Natural killer cell (primary cell): ENCODE measurements at regions not wholly inside any gene's neighbourhood (a gene's known extent, or its start where the extent isn't known, plus 50 kb on each side); places are given as distances from the start of the nearest gene placed in this dataset.

ENCODE experiments used
- ATAC-seq, 3 donors: fragments of 150-1000 bp in 2 of 3; fragments of 200-7000 bp in 1 of 3; cut with Tn5 transposase; 1 replicate in 1 of 3; 2 replicates in 2 of 3; pipeline ENCODE4 v1.10.0; 2021; ENCODE audit warnings: mild to moderate bottlenecking in 2 of 3, moderate library complexity in 2 of 3
- DNase-seq, 2 donors: peaks; one replicate each; pipeline versions ENCODE4 v3.0.0 to v3.0.0-alpha.2; 2013 to 2021; ENCODE audit warnings: mixed read lengths in 1 of 2
- H3K27ac ChIP-seq: one replicate; pipeline ENCODE4 v1.5.1; 2013; ENCODE audit warnings: mild to moderate bottlenecking, low read length
- H3K27me3 ChIP-seq: one replicate; pipeline ENCODE4 v1.6.1; 2013; ENCODE audit warnings: low read length; ENCODE audit not compliant: control insufficient read depth, insufficient read depth
- H3K36me3 ChIP-seq: one replicate; pipeline ENCODE4 v1.6.1; 2013; ENCODE audit warnings: low read length; ENCODE audit not compliant: control insufficient read depth, insufficient read depth
- H3K4me1 ChIP-seq: one replicate; pipeline ENCODE4 v1.6.1; 2013; ENCODE audit warnings: low read length; ENCODE audit not compliant: control insufficient read depth, insufficient read depth
- H3K4me3 ChIP-seq: one replicate; pipeline ENCODE4 v1.5.1; 2013; ENCODE audit warnings: low read length
- H3K9me3 ChIP-seq: one replicate; pipeline ENCODE4 v1.6.1; 2013; ENCODE audit warnings: low read length; ENCODE audit not compliant: control insufficient read depth, insufficient read depth
- H3K27ac Mint-ChIP-seq, 2 donors: one replicate each; pipeline ENCODE4 v1.8.0; 2022; ENCODE audit warnings: mild to moderate bottlenecking in 2 of 2, mixed read lengths in 2 of 2, moderate library complexity in 1 of 2
- H3K27me3 Mint-ChIP-seq, 2 donors: one replicate each; pipeline ENCODE4 v1.8.0; 2022; ENCODE audit warnings: low read depth in 2 of 2, mixed read lengths in 2 of 2
- H3K36me3 Mint-ChIP-seq: one replicate; pipeline ENCODE4 v1.8.0; 2022; ENCODE audit warnings: mixed read lengths
- H3K4me1 Mint-ChIP-seq, 2 donors: one replicate each; pipeline ENCODE4 v1.8.0; 2022; ENCODE audit warnings: mixed read lengths in 2 of 2
- H3K4me3 Mint-ChIP-seq: one replicate; pipeline ENCODE4 v1.8.0; 2022; ENCODE audit warnings: mild to moderate bottlenecking, moderate library complexity, mixed read lengths
- H3K9me3 Mint-ChIP-seq, 2 donors: one replicate each; pipeline ENCODE4 v1.8.0; 2022; ENCODE audit warnings: mixed read lengths in 2 of 2
- CTCF ChIP-seq: fragments of 200-600 bp; IDR thresholded peaks from one replicate; pipeline ENCODE4 v1.8.0; 2022; ENCODE audit warnings: antibody characterized with exemption
- WGBS: methylation state at CpG from one replicate; pipeline ENCODE4 v1.1.7; 2013; ENCODE audit warnings: missing lambda C conversion rate; ENCODE audit not compliant: insufficient coverage; 5-methylcytosine and 5-hydroxymethylcytosine counted together
- intact Hi-C: fragments of 100-400 bp; cut with micrococcal nuclease; formaldehyde crosslinking; loops from one replicate; pipeline ENCODE4 v1.14.2; 2022

- Histone ChIP-seq H3K36me3 (no peaks in the 10 kb centered on the region), H3K9me3 (no peaks in the 10 kb centered on the region)
- intact Hi-C loops = no loop called here
Measured at GRCh38 chrX:111010111-111010510, 85.9 kb upstream of the PAK3 start.

GRCh38 chrX:111009256-111009655 lies 86.7 kb upstream of the PAK3 start:
- intact Hi-C loops = no loop called here
- Histone ChIP-seq H3K27ac (no peak overlapping the region), H3K27me3 (no peaks in the 10 kb centered on the region), H3K36me3 (no peaks in the 10 kb centered on the region), H3K9me3 (no peaks in the 10 kb centered on the region), H3K4me3 (no peak overlapping the region), H3K4me1 (no peaks in the 10 kb centered on the region)
- ATAC-seq (no peak), DNase-seq (no peak)
- Mint-ChIP-seq H3K4me3 (no peak overlapping the region), H3K9me3 (no peaks in the 10 kb centered on the region), H3K36me3 (no peaks in the 10 kb centered on the region), H3K27ac (no peak overlapping the region), H3K4me1 (no peaks in the 10 kb centered on the region), H3K27me3 (peaks cover 0 to 14% of the 10 kb centered on the region in 2 donors)
- 53% methylated on average over 3 of the region's 3 CpGs for WGBS
- no peak for TF ChIP-seq CTCF

More at GRCh38 chrX:111010111-111010510, 85.9 kb upstream of the PAK3 start:
- H3K27me3 ChIP-seq = no peaks in the 10 kb centered on the region
- H3K4me3 ChIP-seq = no peak overlapping the region
- Mint-ChIP-seq H3K4me3 (no peak overlapping the region), H3K27me3 (peaks cover 0 to 15% of the 10 kb centered on the region in 2 donors), H3K4me1 (no peaks in the 10 kb centered on the region), H3K9me3 (no peaks in the 10 kb centered on the region), H3K27ac (no peak overlapping the region), H3K36me3 (no peaks in the 10 kb centered on the region)
- H3K27ac ChIP-seq = no peak overlapping the region
- H3K4me1 ChIP-seq = no peaks in the 10 kb centered on the region
- ATAC-seq (no peak), DNase-seq (no peak)
- no peak for TF ChIP-seq CTCF
- 20% methylated on average over 1 of the region's 3 CpGs for WGBS

- no peak for DNase-seq
- ATAC-seq = no peak
- Mint-ChIP-seq H3K9me3 (no peaks in the 10 kb centered on the region), H3K27me3 (peaks cover 0 to 14% of the 10 kb centered on the region in 2 donors), H3K4me3 (no peak overlapping the region), H3K27ac (no peak overlapping the region), H3K4me1 (no peaks in the 10 kb centered on the region), H3K36me3 (no peaks in the 10 kb centered on the region)
- no peaks in the 10 kb centered on the region for H3K36me3 ChIP-seq
- intact Hi-C loops = no loop called here
- no peak overlapping the region for H3K27ac ChIP-seq
- H3K27me3 ChIP-seq = no peaks in the 10 kb centered on the region
- no peak overlapping the region for H3K4me3 ChIP-seq
- no peak for TF ChIP-seq CTCF
- WGBS = 80% methylated on average over 1 of the region's 2 CpGs
- no peaks in the 10 kb centered on the region for H3K4me1 ChIP-seq
- H3K9me3 ChIP-seq = no peaks in the 10 kb centered on the region
Measured at GRCh38 chrX:111008126-111008525, 87.9 kb upstream of the PAK3 start.

- no peak overlapping the region for H3K4me3 ChIP-seq
- intact Hi-C loops = no loop called here
- no peaks in the 10 kb centered on the region for H3K9me3 Mint-ChIP-seq
- H3K9me3 ChIP-seq = no peaks in the 10 kb centered on the region
- no peak overlapping the region for H3K27ac ChIP-seq
- no peak overlapping the region for H3K27ac Mint-ChIP-seq
- no peak for DNase-seq
- H3K4me1 ChIP-seq = no peaks in the 10 kb centered on the region
- TF ChIP-seq CTCF = no peak
- no peak for ATAC-seq
- H3K4me1 Mint-ChIP-seq = no peaks in the 10 kb centered on the region
- H3K36me3 ChIP-seq = no peaks in the 10 kb centered on the region
- H3K27me3 ChIP-seq = no peaks in the 10 kb centered on the region
- 86% methylated on average over 1 of the region's 1 CpG for WGBS
- H3K36me3 Mint-ChIP-seq = no peaks in the 10 kb centered on the region
- H3K4me3 Mint-ChIP-seq = no peak overlapping the region
- peaks cover 0 to 14% of the 10 kb centered on the region in 2 donors for H3K27me3 Mint-ChIP-seq
Measured at GRCh38 chrX:111007238-111007637, 88.8 kb upstream of the PAK3 start.
